ENCODE measurements at regions not wholly inside any gene's neighbourhood (a gene's known extent, or its start where the extent isn't known, plus 50 kb on each side); places are given as distances from the start of the nearest gene placed in this dataset.
"Not testable (repeated sequence)": the region's sequence is repeated elsewhere in the genome, so short reads cannot be mapped to it uniquely, and the experiment has no call there.

DNA sequence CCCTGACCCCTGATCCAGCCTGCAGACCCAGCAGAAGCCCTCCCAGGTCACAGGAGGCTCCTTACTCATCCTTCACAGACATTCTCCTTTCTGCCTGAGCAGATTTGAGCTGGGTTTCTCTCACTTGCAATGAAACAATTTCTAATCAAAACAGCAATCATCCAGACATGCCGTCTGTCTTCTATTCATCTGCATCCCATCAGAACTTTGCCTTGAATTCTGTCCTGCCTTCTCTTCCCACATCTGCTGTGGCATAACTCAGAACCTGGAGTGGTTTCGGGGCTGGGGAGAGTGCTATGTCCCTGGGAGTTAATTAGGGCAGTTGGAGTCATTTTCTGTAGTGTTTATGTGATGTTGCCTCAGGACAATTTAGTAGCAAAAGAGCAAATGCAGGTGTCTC lies 278.6 kb downstream of the CBLN1 start:
- DNase-seq (ENCODE audit: low read depth, low spot score): no peak

- DNase-seq (ENCODE audit: low read depth, low spot score): peak; percentile 58
Measured at GRCh38 chr16:49000594-49000993, 281.0 kb downstream of the CBLN1 start.

GRCh38 chr16:48999508-48999907 lies 282.1 kb downstream of the CBLN1 start:
- no peak for DNase-seq (ENCODE audit: low read depth, low spot score)

DNA sequence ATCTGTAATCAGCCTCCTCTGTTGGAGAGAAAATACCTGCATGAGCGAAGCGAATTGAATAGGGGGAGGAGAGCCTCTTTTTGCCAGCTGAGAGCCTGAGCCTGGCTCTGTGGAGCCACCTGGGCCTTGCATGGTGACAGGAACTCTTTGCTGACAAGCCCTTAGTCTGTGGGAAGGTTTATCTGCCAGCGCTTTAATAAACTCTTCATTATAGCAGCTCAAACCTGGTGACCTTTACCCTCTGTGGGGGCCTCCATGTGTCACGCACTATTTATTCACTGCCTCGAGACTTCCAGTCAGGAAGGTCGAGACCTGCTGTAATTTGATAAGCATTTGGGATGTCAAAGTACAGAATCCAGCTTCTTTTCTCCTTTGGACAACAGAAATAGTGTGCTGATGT lies 282.6 kb downstream of the CBLN1 start:
- DNase-seq (ENCODE audit: low read depth, low spot score): no peak

DNA sequence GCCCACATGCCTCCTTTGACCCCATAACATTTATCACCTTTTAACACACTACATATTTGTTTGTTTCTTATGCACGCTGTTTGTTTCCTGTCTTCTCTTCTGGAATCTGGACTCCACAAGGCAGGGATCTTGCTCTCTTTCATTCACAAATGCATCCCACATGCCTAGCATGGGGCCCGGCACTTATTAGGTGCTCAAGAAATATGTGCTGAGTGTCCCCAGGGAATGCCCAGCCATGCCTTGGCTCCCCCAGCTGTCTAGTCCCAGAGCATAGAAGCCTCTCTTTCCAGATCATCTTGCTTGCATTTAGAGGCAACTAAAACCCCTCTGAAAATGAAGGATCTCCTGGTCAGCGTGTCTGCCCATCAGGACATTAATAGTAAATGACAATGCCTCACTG lies 283.7 kb downstream of the CBLN1 start:
- DNase-seq (ENCODE audit: low read depth, low spot score): no peak

GRCh38 chr16:48997081-48997615 lies 284.5 kb downstream of the CBLN1 start:
- no peak for DNase-seq (ENCODE audit: low read depth, low spot score)

- no peak for DNase-seq (ENCODE audit: low read depth, low spot score)
Measured at GRCh38 chr16:48978501-48978900, 303.1 kb downstream of the CBLN1 start.

GRCh38 chr16:48972236-48972635 lies 309.4 kb downstream of the CBLN1 start:
- no peak for DNase-seq (ENCODE audit: low read depth, low spot score)

GRCh38 chr16:48971571-48972077 lies 310.0 kb downstream of the CBLN1 start:
- peak; percentile 19 for DNase-seq (ENCODE audit: low read depth, low spot score)

GRCh38 chr16:48970216-48970615 lies 311.4 kb downstream of the CBLN1 start:
- no peak for DNase-seq (ENCODE audit: low read depth, low spot score)

DNA sequence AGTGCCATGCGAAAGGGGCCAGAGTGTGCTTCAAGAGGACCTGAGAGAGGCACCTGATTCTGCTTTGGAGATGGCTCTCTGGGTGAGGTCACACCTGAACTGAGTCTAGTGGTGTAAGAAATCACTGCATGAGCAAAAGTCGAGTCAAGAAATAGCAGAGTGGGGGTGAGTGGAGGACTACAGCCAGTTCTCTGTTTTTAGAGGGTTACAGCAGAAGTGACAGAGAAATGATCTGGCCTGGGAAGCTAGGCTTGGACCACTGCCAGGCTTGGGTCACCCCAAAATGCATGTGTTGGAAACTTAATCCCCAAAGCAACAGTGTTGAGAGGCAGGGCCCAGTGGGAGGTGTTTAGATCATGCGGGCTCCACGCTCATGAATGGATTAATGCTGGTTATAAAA lies 312.0 kb downstream of the CBLN1 start:
- DNase-seq (ENCODE audit: low read depth, low spot score): no peak

GRCh38 chr16:48965386-48965785 lies 316.3 kb downstream of the CBLN1 start:
- DNase-seq (ENCODE audit: low read depth, low spot score): no peak

GRCh38 chr16:48963901-48964615 lies 317.6 kb downstream of the CBLN1 start:
- no peak for DNase-seq (ENCODE audit: low read depth, low spot score)

- DNase-seq (ENCODE audit: low read depth, low spot score): peak; percentile 21
Measured at GRCh38 chr16:48963306-48963705, 318.3 kb downstream of the CBLN1 start.

DNA sequence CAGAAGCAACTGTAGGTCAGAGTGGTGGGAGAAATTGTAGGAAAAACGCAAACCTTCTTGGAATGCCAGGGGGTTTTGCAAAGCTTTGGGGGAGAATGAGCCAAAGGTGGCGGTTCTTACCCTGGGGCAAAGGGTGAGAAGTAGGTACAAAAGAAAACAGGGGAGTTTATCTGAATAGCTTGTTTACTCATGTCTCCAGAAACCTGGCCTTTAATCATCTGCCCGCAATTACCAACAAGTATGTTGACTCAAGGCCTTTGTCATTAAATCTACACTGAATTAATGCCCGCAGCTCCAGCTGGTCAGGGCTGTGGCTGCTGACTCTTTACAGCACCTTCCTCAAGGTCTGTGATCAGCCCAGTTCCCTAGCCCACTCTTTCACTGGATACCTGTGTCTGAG lies 320.1 kb downstream of the CBLN1 start:
- peak; percentile 75 for DNase-seq (ENCODE audit: low read depth, low spot score)

DNA sequence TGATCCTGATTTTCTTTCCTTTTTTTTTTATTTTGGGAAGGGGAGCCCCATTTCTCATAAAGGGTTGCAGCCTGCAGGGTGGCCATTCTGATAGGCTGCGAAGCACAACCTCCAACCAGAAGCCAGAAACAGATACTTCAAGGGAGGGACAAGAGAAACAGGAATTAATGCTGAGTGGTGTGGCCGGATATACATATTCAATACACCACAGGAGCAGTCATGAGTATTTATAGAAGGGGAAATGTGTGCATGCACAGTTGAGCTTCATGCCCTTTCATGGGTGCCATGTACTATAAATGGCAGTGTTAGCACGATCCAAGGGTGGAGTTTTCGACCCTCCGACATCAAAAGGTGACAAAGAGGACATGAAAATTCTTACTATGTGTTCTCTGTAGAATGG lies 320.8 kb downstream of the CBLN1 start:
- DNase-seq (ENCODE audit: low read depth, low spot score): no peak

DNA sequence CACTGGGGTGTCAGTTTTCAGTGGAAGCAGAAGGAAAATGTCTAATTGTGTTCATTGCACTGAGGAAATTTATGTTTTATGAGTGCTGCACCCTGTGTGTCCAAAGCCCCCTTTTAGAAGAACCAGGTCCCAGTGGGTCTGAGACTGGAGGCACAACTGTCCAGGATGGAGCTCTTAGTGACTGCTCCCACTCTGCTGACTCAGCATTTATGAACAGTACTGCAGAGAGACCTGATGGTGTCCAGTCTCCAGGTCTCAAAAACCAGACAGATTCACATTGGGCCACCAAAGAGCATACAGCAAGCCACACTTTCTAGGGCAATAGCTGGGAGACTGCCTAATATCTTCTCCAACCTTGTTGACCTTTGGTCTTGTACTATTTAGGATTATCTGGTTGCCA lies 321.9 kb downstream of the CBLN1 start:
- DNase-seq (ENCODE audit: low read depth, low spot score): no peak

- DNase-seq (ENCODE audit: low read depth, low spot score): peak; percentile 15
Measured at GRCh38 chr16:48959204-48959603, 322.4 kb downstream of the CBLN1 start.

DNA sequence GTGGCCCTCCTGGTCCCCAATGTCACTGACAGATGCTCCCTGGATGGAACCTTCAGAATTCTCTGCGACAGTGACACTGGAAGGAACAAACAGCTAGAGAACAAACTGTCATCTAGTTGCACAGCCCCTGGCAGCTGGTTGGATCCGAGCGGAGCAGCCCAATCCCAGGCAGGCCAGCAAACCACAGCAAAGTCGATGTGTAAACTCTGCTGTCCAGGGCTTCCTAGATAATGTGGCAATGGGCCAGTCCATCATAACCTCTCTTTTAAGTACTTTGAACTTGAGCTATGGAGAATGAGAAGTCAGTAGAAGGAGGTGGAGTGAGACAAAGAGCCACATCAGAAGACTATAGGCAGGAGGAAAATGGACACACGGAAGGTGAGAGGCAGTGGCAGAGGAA lies 323.0 kb downstream of the CBLN1 start:
- DNase-seq (ENCODE audit: low read depth, low spot score): no peak

GRCh38 chr16:48956620-48957019 lies 325.0 kb downstream of the CBLN1 start:
- DNase-seq (ENCODE audit: low read depth, low spot score): no peak

GRCh38 chr16:48955837-48956236 lies 325.8 kb downstream of the CBLN1 start:
- DNase-seq (ENCODE audit: low read depth, low spot score): no peak

- not testable (repeated sequence) for DNase-seq (ENCODE audit: low read depth, low spot score)
Measured at GRCh38 chr16:48951621-48952125, 330.0 kb downstream of the CBLN1 start.

DNA sequence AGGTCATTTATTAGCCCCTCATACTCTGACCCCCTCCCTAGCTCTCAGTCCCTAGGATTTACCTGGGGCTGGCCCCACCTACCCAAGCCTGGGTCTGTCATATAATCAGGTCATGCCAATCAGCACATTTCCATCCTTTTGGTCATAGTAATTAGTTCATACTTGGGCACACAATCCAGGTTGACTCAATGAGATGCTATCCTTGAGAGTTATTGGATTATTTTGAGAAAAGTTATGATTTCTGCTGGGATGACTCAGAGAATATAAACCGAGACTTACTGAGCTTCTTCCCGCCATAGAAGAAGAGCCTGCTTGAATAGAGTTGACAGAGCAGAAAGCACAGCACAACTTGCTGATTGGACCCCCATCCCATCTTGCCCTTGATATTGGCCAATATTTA lies 331.5 kb downstream of the CBLN1 start:
- DNase-seq (ENCODE audit: low read depth, low spot score): no peak

All from ELF-1 (cell line).